Neural cell (in vitro differentiated cells): ENCODE measurements at regions not wholly inside any gene's neighbourhood (a gene's known extent, or its start where the extent isn't known, plus 50 kb on each side); places are given as distances from the start of the nearest gene placed in this dataset.

Experiments used
- H2AFZ ChIP-seq: fragments of 200-600, 300-800 bp; sonication (generic), shearing (Covaris generic); 2 replicates; pipeline ENCODE4 v1.6.0; 2014; ENCODE audit warnings: low read depth, mild to moderate bottlenecking, antibody characterized with exemption, low read length, moderate library complexity
- H3F3A ChIP-seq: fragments of 200-600 bp; shearing (Covaris generic); 2 replicates; pipeline ENCODE4 v1.6.1; 2016; ENCODE audit warnings: mild to moderate bottlenecking, moderate library complexity, mixed read lengths, antibody characterized with exemption, low read length; ENCODE audit not compliant: insufficient read depth, poor library complexity, severe bottlenecking
- H3K27ac ChIP-seq: fragments of 200-600, 300-800 bp; sonication (generic), shearing (Covaris generic); 2 replicates; pipeline ENCODE4 v1.5.1; 2014; ENCODE audit warnings: mild to moderate bottlenecking, low read length, moderate library complexity
- H3K27me3 ChIP-seq: fragments of 300-800, 200-600 bp; sonication (generic), shearing (Covaris generic); 2 replicates; pipeline ENCODE4 v1.6.0; 2014; ENCODE audit warnings: mild to moderate bottlenecking, low read depth, low read length, moderate library complexity; ENCODE audit not compliant: insufficient read depth
- H3K36me3 ChIP-seq: fragments of 300-800, 200-600 bp; sonication (generic), shearing (Covaris generic); 2 replicates; pipeline ENCODE4 v1.5.1; 2014; ENCODE audit warnings: mild to moderate bottlenecking, antibody characterized with exemption, low read length, moderate library complexity; ENCODE audit not compliant: insufficient read depth
- H3K4me2 ChIP-seq: fragments of 300-800, 200-600 bp; sonication (generic), shearing (Covaris generic); 2 replicates; pipeline ENCODE4 v1.6.0; 2014; ENCODE audit warnings: mild to moderate bottlenecking, low read length
- H3K4me3 ChIP-seq: fragments of 300-800, 200-600 bp; sonication (generic), shearing (Covaris generic); 2 replicates; pipeline ENCODE4 v1.5.1; 2014; ENCODE audit warnings: mild to moderate bottlenecking, low read length, moderate library complexity
- H3K79me2 ChIP-seq: fragments of 200-600 bp; shearing (Covaris generic); replicated peaks from 2 replicates; pipeline ENCODE4 v1.6.0; 2014; ENCODE audit warnings: mild to moderate bottlenecking, low read length, moderate library complexity; ENCODE audit not compliant: insufficient read depth
- H3K9ac ChIP-seq: fragments of 300-800, 200-600 bp; sonication (generic), shearing (Covaris generic); 2 replicates; pipeline ENCODE4 v1.6.1; 2016; ENCODE audit warnings: mild to moderate bottlenecking, low read length, mixed read lengths
- H3K9me2 ChIP-seq: fragments of 200-600 bp; shearing (Covaris generic); 2 replicates; pipeline ENCODE4 v1.6.1; 2016; ENCODE audit warnings: mild to moderate bottlenecking, low read length, mixed read lengths; ENCODE audit not compliant: insufficient read depth
- H3K9me3 ChIP-seq: fragments of 200-600, 300-800 bp; sonication (generic), shearing (Covaris generic); 2 replicates; pipeline ENCODE4 v1.6.1; 2016; ENCODE audit warnings: mild to moderate bottlenecking, mixed run types, low read length, moderate library complexity, mixed read lengths
- H4K20me1 ChIP-seq: fragments of 200-600 bp; shearing (Covaris generic); 2 replicates; pipeline ENCODE4 v1.6.1; 2016; ENCODE audit warnings: mild to moderate bottlenecking, mixed run types; ENCODE audit not compliant: insufficient read depth
- CTCF ChIP-seq: fragments of 450-650 bp; IDR thresholded peaks from 2 replicates; pipeline ENCODE4 v1.5.1; 2014; ENCODE audit warnings: antibody characterized with exemption, mild to moderate bottlenecking, moderate library complexity; ENCODE audit not compliant: poor library complexity, severe bottlenecking
- EP300 ChIP-seq: fragments of 450-650 bp; conservative IDR thresholded peaks from 2 replicates; pipeline ENCODE4 v1.6.1; 2014; ENCODE audit warnings: antibody characterized with exemption, mild to moderate bottlenecking, moderate library complexity; ENCODE audit not compliant: poor library complexity, severe bottlenecking
- EZH2 ChIP-seq: fragments of 200-600, 300-800 bp; shearing (Covaris generic), sonication (generic); IDR thresholded peaks from 2 replicates; pipeline ENCODE4 v1.6.1; 2014; ENCODE audit warnings: antibody characterized with exemption, low read length, borderline replicate concordance, mild to moderate bottlenecking; ENCODE audit not compliant: insufficient read depth, poor library complexity, severe bottlenecking
- MXI1 ChIP-seq: fragments of 450-650 bp; conservative IDR thresholded peaks from 2 replicates; pipeline ENCODE4 v1.6.1; 2014; ENCODE audit warnings: antibody characterized with exemption, mild to moderate bottlenecking; ENCODE audit not compliant: poor library complexity, severe bottlenecking
- POLR2AphosphoS5 ChIP-seq: IDR thresholded peaks from 2 replicates; pipeline ENCODE4 v1.6.1; 2012
- RAD21 ChIP-seq: fragments of 450-650 bp; conservative IDR thresholded peaks from 2 replicates; pipeline ENCODE4 v1.6.1; 2014; ENCODE audit warnings: antibody characterized with exemption, mild to moderate bottlenecking, moderate library complexity
- REST ChIP-seq: IDR thresholded peaks from 2 replicates; pipeline ENCODE4 v1.6.1; 2012; ENCODE audit warnings: borderline replicate concordance
- SMC3 ChIP-seq: fragments of 450-650 bp; conservative IDR thresholded peaks from 2 replicates; pipeline ENCODE4 v1.6.1; 2014; ENCODE audit warnings: antibody characterized with exemption, mild to moderate bottlenecking, moderate library complexity; ENCODE audit not compliant: poor library complexity
- TAF1 ChIP-seq: IDR thresholded peaks from 2 replicates; pipeline ENCODE4 v1.6.1; 2012; ENCODE audit warnings: low read depth

GRCh38 chr17:72426321-72426720 lies 305.5 kb downstream of the SOX9 start:
- no peak for TF ChIP-seq CTCF
- TF ChIP-seq REST, result no peak
- TF ChIP-seq RAD21, result no peak
- no peak for TF ChIP-seq SMC3
- no peak for TF ChIP-seq TAF1
- TF ChIP-seq EP300, result no peak
- no peak for TF ChIP-seq EZH2
- TF ChIP-seq MXI1, result no peak
- no peak for TF ChIP-seq POLR2AphosphoS5
- Histone ChIP-seq H3K79me2 (no peaks in the 10 kb centered on the region), H3K36me3 (no peaks in the 10 kb centered on the region), H3K4me2 (no peak overlapping the region), H3K27ac (no peak overlapping the region), H3K27me3 (no peaks in the 10 kb centered on the region), H3K9ac (no peak overlapping the region), H2AFZ (no peak overlapping the region), H3F3A (no peaks in the 10 kb centered on the region), H3K9me2 (no peaks in the 10 kb centered on the region), H3K4me3 (no peak overlapping the region), H4K20me1 (no peaks in the 10 kb centered on the region), H3K9me3 (no peaks in the 10 kb centered on the region)

- Histone ChIP-seq H3F3A (no peaks in the 10 kb centered on the region), H2AFZ (no peak overlapping the region), H3K79me2 (no peaks in the 10 kb centered on the region), H3K4me2 (no peak overlapping the region), H3K27me3 (no peaks in the 10 kb centered on the region), H3K9me2 (no peaks in the 10 kb centered on the region), H4K20me1 (no peaks in the 10 kb centered on the region), H3K27ac (no peak overlapping the region), H3K36me3 (no peaks in the 10 kb centered on the region), H3K4me3 (no peak overlapping the region), H3K9ac (no peak overlapping the region), H3K9me3 (no peaks in the 10 kb centered on the region)
- TF ChIP-seq EP300 (no peak), MXI1 (no peak), SMC3 (no peak), POLR2AphosphoS5 (no peak), REST (no peak), CTCF (no peak), RAD21 (no peak), EZH2 (no peak), TAF1 (no peak)
These were observed 306.3 kb downstream of the SOX9 start for GRCh38 chr17:72426948-72427760.
